ENCODE measurements at regions not wholly inside any gene's neighbourhood (a gene's known extent, or its start where the extent isn't known, plus 50 kb on each side); places are given as distances from the start of the nearest gene placed in this dataset.

- TF ChIP-seq POLR2A (IDR thresholded peaks at IDR 0.05): no peak
- no peak for TF ChIP-seq CTCF (IDR thresholded peaks at IDR 0.05)
- no peak overlapping the region for H3K27ac ChIP-seq
- H3K27me3 ChIP-seq: no peaks in the 10 kb centered on the region
- H3K4me3 ChIP-seq: no peak overlapping the region
- H3K9me3 ChIP-seq (replicated peaks in 1 of 3): no peaks in the 10 kb centered on the region
- DNase-seq: no peak
- no peaks in the 10 kb centered on the region for H3K4me1 ChIP-seq (replicated peaks in 1 of 2)
- H3K36me3 ChIP-seq (replicated peaks in 1 of 2): no peaks in the 10 kb centered on the region
- intact Hi-C loops (cut with DNase I): no loop called here
- WGBS, 4 donors: 74 to 90% (median 81%) methylated on average over 6 of the region's 6 CpGs
Measured at GRCh38 chr5:159533197-159533596, 202.9 kb upstream of the IL12B start.

GRCh38 chr5:159536166-159536565 is 205.9 kb upstream of the IL12B start:
- no peaks in the 10 kb centered on the region for H3K36me3 ChIP-seq (replicated peaks in 1 of 2)
- H3K27me3 ChIP-seq: no peaks in the 10 kb centered on the region
- no peaks in the 10 kb centered on the region for H3K9me3 ChIP-seq (replicated peaks in 1 of 3)
- no peak for TF ChIP-seq POLR2A (IDR thresholded peaks at IDR 0.05)
- TF ChIP-seq CTCF (IDR thresholded peaks at IDR 0.05): no peak
- 81 to 89% (median 84%) methylated on average over 3 of the region's 3 CpGs for WGBS, 4 donors
- no peak for DNase-seq
- no peaks in the 10 kb centered on the region for H3K4me1 ChIP-seq (replicated peaks in 1 of 2)
- intact Hi-C loops (cut with DNase I): no loop called here
- H3K4me3 ChIP-seq: no peak overlapping the region
- H3K27ac ChIP-seq: no peak overlapping the region

GRCh38 chr5:159536646-159537045 is 206.4 kb upstream of the IL12B start:
- WGBS, 4 donors: 80 to 93% (median 88%) methylated on average over 8 of the region's 8 CpGs
- Histone ChIP-seq H3K4me1 (replicated peaks in 1 of 2) (no peaks in the 10 kb centered on the region), H3K9me3 (replicated peaks in 1 of 3) (no peaks in the 10 kb centered on the region), H3K27ac (no peak overlapping the region), H3K36me3 (replicated peaks in 1 of 2) (no peaks in the 10 kb centered on the region), H3K4me3 (no peak overlapping the region), H3K27me3 (no peaks in the 10 kb centered on the region)
- intact Hi-C loops (cut with DNase I): no loop called here
- no peak for TF ChIP-seq POLR2A (IDR thresholded peaks at IDR 0.05)
- TF ChIP-seq CTCF (IDR thresholded peaks at IDR 0.05): no peak
- DNase-seq: no peak

- H3K9me3 ChIP-seq (replicated peaks in 1 of 3): no peaks in the 10 kb centered on the region
- H3K4me3 ChIP-seq: no peak overlapping the region
- no peak overlapping the region for H3K27ac ChIP-seq
- no peaks in the 10 kb centered on the region for H3K27me3 ChIP-seq
- no peaks in the 10 kb centered on the region for H3K36me3 ChIP-seq (replicated peaks in 1 of 2)
- no peaks in the 10 kb centered on the region for H3K4me1 ChIP-seq (replicated peaks in 1 of 2)
- 79 to 96% (median 91%) methylated on average over 1 to 4 of the region's 4 CpGs for WGBS, 4 donors
- intact Hi-C loops (cut with DNase I): no loop called here
- DNase-seq: no peak
- TF ChIP-seq POLR2A (IDR thresholded peaks at IDR 0.05) (no peak), CTCF (IDR thresholded peaks at IDR 0.05) (no peak)
Measured at GRCh38 chr5:159539678-159540077, 209.4 kb upstream of the IL12B start.
